ENCODE measurements at regions not wholly inside any gene's neighbourhood (a gene's known extent, or its start where the extent isn't known, plus 50 kb on each side); places are given as distances from the start of the nearest gene placed in this dataset.

- TF ChIP-seq CTCF (IDR thresholded peaks at IDR 0.05) (no peak), POLR2A (IDR thresholded peaks at IDR 0.05) (no peak)
These were observed 554.7 kb downstream of the GALR1 start for GRCh38 chr18:77804382-77804781.

All from heart left ventricle (tissue), 13 donors.